EL (cell line): ENCODE measurements at regions not wholly inside any gene's neighbourhood (a gene's known extent, or its start where the extent isn't known, plus 50 kb on each side); places are given as distances from the start of the nearest gene placed in this dataset.
"Not testable (repeated sequence)": the region's sequence is repeated elsewhere in the genome, so short reads cannot be mapped to it uniquely, and the experiment has no call there.

Source experiments
- DNase-seq: peaks from one replicate; pipeline ENCODE4 v3.0.0-alpha.2; 2016

DNA sequence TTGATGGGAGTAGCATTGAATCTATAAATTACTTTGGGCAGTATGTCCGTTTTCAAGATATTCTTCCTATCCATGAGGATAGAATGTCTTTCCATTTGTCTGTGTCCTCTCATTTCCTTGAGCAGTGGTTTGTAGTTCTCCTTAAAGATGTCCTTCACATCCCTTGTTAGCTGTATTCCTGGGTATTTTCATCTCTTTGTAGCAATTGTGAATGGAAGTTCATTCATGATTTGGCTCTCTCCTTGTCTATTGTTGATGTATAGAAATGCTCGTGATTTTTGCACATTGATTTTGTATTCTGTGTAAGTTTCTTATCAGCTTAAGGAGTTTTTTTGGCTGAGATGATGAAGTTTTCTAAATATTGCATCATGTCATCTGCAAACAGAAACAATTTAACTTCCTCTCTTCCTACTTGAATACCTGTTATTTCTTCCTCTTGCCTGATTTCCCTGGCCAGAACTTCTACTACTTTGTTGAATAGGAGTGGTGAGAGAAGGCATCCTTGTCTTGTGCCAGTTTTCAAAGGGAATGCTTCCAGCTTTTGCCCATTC lies 741.0 kb downstream of the TMTC2 start:
- not testable (repeated sequence) for DNase-seq

DNA sequence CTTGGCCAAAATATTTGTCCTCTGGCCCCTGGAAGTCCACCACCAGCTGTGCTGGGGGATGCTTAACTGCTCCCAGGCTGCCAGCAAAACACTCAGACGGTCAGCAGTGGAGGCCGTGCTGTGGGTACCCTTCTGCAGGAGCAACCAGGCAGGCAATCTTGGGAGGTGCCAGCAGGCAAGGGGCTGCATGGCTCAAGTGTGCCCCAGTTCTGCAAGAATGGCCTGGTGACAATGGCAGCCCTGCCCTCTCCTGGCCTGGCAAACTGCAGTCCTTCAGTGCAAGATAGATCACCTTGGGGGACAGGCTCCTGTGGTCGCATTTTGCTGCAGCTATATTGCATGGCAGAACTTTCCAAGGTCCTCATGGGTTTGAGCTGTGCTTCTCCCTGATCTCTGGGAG lies 728.3 kb downstream of the TMTC2 start:
- no peak for DNase-seq

DNA sequence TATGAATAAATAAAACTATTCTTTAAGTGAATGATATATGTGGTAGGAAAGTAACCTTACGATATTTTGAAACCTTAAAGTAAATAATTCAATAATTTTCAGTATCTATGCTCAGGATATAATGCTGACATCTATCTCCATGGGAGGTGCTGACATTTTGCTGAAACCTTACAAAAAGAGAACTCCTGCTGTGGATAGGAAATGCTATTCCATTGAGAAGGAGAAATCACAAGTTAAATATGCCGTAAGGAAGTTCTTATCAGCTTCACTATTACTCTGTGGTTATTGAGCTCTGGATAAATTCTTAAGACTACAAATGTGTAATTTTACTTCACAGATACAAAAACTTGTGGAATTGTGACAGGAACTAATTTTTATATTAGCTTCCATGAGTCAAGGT lies 722.1 kb downstream of the TMTC2 start:
- no peak for DNase-seq

DNA sequence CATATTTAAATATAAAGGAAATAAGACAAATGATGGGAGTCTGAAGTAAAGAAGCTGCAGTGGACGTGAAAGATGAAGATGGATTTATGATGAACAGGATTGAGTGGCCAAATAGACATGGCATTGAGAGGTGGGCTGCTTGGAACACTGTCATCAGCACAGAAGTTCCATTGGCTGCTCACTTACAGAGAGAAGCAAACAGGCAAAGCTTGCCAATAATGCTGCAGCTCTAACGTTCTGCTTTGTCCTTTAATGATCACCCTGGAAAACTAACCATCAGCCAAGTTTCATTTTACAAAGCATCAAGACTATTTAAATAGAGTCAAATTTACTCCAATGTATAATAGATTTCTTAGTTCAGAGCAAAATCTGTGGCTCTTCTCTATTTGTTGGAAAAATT lies 721.4 kb downstream of the TMTC2 start:
- no peak for DNase-seq

DNA sequence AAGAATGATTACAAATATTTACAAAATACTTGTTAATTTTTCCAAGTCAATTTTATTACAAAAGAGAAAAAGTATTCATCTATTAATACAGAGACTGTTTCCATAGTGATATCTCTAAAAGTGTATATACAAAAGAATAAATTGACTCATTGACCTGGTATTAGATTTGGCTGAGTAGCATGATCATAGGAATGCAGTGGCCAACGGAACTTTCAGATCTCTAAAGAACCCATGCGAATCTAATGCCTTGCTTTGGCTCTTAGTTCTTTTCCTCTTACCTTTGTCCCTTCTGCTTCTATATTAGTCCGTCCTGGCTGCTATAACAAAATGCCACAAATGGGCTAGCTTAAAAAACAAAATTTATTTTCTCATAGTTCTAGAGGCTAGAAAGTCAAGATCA lies 717.8 kb downstream of the TMTC2 start:
- DNase-seq = peak; percentile 0

DNA sequence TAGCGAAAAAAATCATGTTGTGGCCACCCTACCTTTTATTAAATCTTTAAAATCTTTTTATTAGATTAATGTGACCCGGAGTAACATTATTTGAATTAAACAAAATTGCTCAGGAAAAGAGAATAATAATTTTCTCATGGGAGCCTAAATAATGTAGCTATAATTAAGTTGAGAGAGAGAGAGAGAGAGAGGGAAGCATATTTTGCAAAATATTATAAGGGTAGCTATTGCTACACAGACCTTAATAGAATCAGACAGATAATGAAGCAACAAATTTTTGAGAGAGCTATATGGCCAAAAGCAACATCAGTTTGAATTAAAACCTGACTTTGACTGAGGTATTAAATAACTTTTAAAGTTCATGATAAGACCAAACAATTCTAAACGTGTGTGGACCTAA lies 703.5 kb downstream of the TMTC2 start:
- no peak for DNase-seq

DNA sequence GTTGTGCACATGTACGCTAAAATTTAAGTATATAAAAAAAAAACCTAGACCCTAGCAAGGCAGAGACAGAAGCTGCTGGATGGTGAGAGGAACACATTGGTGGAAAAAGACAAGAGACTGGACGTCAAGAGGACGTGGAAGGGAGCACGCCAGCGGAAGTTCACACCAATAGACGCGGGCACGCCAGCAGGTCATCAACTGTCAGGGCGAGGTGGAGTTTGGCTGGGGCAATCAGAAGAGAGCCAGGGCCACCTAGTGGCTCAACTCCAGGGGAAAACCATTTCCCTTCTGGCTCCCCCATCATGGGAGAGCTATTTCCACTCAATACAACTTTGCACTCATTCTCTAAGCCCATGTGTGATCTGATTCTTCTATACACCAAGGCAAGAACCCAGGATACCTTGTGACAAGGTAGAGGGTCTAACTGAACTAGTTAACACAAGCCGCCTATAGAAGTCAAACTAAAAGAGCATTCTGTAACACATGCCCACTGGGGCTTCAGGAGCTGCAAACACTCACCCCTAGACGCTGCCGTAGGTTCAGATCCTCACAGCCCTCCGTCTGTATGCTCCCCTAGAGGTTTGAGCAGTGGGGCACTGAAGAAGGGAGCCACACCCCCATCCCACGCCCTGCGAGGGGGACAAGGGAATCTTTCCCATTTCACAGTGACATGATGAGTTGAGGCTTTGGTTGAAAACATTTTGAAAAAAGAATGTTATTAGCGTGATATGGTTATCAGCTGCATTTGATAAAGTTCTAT lies 702.7 kb downstream of the TMTC2 start:
- no peak for DNase-seq

DNA sequence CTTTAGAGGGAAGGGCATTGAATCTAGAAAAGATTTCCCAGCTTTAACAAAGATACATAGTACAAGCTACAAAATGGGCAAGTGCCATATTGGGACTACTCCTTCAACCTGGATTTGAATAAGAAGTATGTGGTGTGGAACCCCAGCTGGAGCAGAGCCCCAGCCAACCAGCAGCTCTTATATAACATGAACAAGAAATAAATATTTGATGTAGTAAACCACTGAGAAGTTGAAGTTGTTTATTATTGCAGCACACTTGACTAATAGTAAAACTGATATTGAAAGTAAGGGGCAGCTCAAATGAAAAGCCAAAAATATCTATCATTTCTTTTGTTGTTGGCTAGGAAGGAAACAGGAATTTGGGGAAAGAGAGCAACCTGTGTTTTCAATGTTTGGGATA lies 701.8 kb downstream of the TMTC2 start:
- no peak for DNase-seq

DNA sequence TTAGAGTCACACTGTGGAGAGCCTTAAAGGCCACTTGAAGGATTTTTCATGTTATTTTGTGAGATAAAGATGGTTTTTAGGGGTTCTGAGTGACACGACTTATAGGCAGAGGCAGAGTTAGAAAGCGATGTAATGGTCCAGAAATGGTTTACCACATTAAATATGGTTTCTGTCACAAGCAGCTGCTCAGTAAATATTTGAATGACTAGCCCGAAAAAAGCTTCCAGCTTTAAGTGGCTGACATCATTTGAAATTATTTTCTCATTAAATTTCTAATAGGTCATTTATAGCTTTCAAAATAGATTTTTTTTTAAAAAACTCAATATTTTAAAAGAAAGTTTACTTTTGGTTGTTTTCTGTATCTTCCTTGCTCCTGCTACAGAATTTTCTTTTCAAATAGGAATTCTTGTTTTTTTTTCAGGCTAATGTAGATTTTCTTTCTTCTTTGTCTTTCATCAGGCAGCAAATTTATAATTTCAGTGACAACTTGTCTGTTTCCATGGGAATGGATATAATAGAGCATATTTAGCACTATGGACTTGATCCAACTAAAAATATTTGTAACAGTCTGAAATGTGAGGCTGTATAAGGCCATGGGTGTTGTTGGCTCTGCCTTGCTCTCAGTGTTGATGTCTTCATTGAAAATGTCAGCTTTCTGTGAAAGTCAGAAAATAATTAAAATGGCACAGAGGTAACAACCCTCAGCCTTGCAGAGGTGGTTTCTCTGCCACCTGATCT lies 700.0 kb downstream of the TMTC2 start:
- DNase-seq = no peak

DNA sequence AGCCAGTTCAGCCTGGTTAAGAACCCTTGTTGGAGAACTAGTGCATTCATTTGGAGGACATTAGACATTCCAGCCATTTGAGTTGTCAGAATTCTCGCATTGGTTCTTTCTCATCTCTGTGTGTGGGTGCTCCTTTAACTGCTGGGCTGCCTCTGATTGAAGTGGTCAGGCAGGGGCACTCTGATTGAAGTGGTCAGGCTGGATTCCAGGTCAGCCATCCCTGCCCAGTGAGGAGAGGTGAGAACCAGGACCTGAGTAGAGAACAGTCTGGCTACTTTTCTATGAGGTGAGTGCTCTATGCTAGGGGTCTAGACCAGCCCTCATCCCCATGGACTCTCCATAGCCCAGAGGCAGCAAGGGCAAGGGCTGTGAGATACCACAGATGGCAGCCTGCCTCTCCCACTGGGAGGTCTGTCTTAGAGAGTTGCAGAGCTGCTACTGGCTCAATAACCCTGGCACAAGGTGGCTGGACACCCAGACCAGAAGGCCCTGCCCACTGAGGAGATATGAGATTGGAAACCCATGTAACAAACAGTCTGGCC lies 691.6 kb downstream of the TMTC2 start:
- no peak for DNase-seq

DNA sequence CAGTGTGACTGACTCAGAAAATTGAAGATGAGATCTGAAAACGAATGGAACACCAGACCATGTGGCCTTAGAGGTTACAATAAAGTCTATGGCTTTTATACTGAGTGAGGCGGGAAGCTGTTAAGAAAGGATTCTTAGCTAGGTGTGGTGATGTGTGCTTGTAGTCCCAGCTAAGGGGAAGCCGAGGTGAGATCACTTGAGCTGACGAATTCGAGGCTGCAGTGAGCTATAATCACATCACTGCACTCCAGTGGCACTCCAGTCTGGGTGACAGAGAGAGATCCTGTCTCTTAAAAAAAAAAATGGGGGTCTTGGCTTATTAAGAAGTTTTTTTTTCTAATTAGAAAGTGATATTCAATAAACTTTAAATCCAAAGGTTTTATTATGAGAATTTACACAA lies 678.6 kb downstream of the TMTC2 start:
- DNase-seq = peak; percentile 0

DNA sequence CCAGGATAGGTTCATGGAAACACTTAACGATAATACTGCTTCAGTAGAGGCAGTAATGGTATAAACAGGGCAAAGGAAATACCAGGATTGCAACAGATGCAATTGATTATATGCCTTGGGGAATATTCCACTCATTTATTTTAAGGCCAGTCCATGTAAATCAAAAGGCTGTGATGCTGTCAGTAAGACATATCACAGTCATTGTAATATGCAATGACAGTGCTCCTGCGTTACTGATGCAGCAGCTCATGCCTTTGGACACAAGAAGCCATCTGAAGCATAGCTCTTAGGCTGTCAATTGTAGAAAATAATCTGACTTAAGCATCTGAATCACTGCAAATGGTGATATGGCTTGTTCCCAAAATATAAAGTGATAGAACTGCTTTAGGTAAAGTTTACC lies 674.8 kb downstream of the TMTC2 start:
- DNase-seq = no peak

DNA sequence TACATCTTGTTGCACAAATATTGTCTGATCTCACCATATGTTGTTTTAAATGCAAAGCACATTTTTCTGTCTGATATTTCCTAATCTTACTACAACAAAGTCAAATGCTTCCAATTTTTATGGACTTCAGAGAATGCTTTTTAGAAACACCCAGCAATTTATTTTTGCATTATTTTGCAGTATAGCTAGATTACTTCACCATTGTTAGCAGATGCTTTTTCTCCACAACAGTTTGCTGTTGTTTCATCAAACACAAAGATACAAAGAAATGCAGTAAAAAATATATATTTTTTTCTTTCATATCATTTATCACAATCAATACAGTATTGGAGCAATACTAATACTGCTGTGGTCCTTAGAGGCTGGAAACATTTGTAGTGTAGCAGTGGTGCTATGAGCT lies 674.4 kb downstream of the TMTC2 start:
- DNase-seq = no peak

DNA sequence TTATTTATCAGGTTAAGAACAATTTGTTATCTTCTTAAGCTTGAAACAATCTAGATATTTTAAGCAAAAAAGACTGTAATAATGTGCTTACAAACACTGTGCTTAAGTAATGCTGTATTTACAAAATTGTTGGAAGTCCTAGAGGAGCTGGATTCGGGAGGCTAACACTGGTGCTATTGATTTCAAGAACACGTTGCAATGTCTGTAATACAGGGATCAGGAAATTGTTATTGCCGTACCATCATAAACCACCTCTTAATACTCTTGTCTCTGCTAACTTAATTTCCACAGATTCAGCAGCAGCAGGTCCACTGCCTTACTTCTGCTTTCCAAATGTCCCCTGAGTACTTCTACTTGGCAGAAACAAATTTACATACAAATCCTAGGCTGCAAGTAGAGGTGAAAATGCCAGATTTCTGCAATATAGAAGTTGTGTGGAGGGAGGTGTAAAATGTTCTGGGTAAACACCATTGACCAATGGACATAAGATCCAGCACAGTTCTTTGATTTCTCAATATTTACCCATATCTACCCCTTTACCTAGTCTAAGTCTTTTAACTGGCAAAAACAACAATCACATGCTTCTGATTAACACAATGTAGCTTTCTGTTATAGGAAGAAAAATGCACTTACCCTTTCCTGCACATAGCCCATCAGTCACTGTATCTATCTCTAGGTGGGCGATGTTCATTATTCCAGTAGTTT lies 663.4 kb downstream of the TMTC2 start:
- DNase-seq = no peak

DNA sequence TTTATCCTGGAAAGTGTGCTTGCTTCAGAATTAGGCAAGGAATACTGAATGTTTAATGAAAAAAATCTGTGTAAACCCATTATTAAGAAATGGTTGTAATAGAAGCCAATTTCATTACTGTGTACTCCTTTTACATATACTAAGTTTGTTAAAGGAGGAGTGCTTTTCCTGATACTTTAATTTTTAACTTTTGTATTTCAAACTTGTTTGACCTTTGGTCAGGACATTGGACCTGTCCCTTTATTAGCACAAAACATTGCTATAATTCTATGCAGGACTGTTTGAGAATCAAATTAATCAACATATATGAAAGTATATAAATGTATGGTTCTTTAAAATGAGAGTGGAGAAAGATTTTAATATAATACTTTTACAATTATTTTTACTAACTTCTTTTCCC lies 659.6 kb downstream of the TMTC2 start:
- no peak for DNase-seq

DNA sequence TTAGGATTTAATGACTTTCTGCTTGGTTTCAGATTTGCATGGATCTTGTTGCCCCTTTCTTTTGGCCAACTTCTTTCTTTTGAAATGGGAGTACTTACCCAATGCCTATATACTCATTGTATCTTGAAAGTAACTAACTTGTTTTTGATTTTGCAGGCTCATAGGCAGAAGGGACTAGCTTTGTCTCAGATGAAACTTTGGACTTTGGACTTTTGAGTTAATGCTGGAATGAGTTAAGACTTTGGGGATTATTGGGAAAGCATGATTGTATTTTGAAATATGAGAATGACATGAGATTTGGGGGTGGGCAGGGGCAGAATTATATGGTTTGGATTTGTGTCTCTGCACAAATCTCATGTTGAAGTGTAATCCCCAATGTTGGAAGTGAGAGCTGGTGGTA lies 657.1 kb downstream of the TMTC2 start:
- no peak for DNase-seq

DNA sequence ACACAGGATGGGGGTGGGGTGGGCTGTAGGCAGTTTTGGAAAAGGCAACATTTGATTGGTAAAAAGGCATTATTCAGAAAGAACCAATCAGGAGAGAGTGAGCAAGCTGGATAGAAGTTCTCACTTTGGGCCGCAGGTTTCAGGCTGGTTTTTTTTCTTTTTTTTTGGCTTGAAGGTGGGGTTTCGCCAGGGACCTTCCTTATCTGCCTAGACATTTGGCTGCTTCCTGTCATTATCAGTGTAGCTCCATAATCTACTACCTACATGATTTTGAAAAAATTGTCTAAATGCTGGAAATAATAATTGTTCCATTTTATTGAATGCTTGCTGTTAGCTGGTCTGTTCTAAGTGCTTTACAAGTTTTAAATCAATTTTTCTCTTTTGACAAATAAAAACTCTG lies 649.0 kb downstream of the TMTC2 start:
- no peak for DNase-seq

DNA sequence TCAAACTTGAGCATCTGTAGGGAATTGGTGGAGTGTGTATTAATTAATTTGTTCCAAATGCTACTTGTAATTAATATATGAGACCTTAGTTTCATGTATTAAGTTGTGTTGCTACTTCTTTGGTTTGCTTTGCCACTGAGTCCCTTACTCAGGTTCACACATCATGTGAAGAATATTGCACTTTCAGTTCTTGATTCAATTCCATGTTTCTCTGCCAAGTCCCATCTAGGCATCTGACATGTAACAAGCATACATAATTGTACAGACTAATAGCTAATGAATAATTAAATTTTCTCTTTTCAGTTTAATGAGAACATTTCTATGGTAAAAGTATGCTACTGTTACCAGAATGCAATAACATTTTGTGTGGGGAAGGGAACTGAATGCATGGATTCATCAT lies 640.0 kb downstream of the TMTC2 start:
- no peak for DNase-seq

DNA sequence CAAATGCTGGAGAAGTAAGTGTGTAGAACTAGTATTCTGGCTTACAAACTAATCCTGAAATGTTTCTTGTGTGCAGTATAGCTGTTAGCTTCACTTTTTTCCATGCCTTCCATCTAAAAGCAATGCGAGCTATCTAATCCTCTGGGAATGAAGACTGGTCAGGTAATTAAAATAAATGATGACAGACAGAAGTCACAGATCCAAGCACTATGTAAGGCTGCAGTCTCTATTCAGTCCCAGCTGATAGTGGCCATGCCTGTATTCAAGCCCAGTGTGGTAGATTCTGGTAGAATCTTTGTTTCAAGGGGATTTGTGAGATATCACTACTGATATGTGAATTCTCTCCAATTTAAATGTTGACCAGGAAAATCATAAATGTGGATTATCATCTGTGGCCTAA lies 637.2 kb downstream of the TMTC2 start:
- no peak for DNase-seq

DNA sequence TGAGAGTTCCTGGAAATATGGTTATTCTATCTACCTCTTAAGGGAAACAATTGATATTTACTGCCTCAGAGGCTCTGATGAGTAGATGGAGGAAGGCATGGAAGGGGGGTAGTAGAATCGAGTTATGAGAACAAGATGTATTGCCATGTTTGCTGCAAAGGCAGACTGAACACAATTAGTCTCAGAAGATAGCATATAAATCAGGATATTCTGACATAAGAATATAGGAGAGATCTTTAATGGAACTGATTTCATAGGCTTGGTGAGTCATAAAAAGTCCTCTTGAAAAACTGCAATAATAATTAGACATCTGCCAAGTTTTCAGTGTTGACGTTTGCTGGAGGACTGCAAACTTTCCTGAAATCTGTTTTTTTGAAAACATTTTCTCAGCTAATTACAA lies 636.1 kb downstream of the TMTC2 start:
- DNase-seq = no peak

DNA sequence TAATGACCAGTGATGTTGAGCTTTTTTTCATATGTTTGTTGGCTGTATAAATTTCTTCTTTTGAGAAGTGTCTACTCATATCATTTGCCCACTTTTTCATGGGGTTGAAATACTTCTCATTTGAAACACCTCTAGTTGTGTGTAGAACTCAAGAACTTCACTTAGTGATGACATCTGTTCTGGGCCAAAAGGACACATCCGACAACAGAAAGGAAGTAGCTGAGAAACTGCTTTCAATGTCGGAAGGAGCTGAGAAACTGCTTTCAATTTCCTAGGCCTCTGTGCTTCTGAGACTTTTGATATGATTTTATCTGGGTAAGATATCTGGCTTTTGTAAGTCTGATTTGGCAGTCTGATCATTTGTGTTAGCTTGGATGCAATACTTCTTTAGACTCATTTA lies 635.3 kb downstream of the TMTC2 start:
- DNase-seq = no peak

DNA sequence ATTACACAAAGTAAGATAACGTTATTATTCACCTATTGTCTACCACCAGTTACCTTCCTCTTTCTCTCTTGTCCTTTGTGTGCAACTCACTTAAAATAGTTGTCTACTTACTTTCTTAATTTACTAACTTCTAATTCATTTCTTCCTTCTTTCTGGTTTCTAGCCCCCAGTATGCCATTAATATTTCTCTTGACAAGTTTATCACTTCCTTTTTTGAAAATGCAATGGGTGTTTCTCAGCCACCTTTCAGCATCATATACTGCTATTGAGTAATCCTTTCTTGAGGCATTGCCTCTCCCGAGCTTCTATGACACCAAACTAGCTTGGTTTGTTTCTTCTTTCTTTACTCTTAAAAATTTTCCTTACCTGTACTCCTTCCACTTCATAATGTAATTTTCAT lies 633.6 kb downstream of the TMTC2 start:
- no peak for DNase-seq

DNA sequence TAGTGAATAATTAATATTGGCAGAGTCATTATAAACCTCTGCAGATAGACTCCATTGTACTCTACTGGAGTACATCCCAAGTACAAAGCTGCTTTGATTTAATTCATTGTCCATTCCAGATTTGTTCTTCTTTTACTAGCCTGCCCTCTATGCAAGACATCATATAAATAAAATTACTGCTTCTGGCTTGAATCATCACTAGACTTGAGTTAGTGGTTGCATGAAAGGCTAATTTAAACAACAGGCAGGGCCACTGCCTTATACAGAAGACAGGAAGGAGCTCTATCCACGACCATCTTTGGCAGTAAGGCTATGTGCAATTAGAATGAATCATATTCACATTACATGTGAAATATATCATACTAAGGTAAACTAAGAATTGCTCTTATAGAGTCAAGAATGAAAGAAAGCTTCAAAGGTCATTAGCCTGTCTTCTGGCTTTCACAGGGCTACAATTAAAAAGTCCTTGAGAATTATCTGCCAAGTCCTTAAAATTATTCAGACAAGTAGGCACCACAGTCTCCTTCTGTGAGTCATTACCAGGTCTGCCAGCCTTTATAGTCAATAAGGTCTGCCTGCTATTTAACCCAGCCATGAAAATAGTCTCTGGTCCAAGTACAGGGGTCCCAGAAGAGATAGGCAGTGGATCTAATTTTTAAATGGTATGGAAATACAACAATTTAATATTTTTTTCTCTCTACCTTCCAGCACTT lies 631.8 kb downstream of the TMTC2 start:
- DNase-seq = peak; percentile 2
